Activated B cell treated with CpG ODN at 0.5 μM for 24 hours (primary cell): ENCODE measurements at regions not wholly inside any gene's neighbourhood (a gene's known extent, or its start where the extent isn't known, plus 50 kb on each side); places are given as distances from the start of the nearest gene placed in this dataset.

ENCODE experiments used
- ATAC-seq: fragments of 200-7000 bp; cut with Tn5 transposase; one replicate; pipeline ENCODE4 v1.10.0; 2021; ENCODE audit warnings: low read depth, mild to moderate bottlenecking, moderate library complexity
- CTCF ChIA-PET: fragments of 350-600 bp; sonication (Branson Sonifier 250); formaldehyde crosslinking; loops from one replicate; lab custom pipeline; 2021; ENCODE audit warnings: antibody characterized with exemption; lab: Charles Lee
- POLR2A ChIA-PET: fragments of 350-600 bp; sonication (Branson Sonifier 250); formaldehyde crosslinking; loops from one replicate; lab custom pipeline; 2021; ENCODE audit warnings: antibody characterized with exemption; lab: Charles Lee
- DNase-seq: peaks from one replicate; pipeline ENCODE4 v3.0.0; 2022
- H3K27ac Mint-ChIP-seq: one replicate; pipeline ENCODE4 v1.8.0; 2020; ENCODE audit warnings: mixed read lengths
- H3K27me3 Mint-ChIP-seq: one replicate; pipeline ENCODE4 v1.8.0; 2021; ENCODE audit warnings: mixed read lengths
- H3K36me3 Mint-ChIP-seq: one replicate; pipeline ENCODE4 v1.8.0; 2021; ENCODE audit warnings: low read depth, mixed read lengths
- H3K4me1 Mint-ChIP-seq: one replicate; pipeline ENCODE4 v1.8.0; 2021; ENCODE audit warnings: mixed read lengths
- H3K4me3 Mint-ChIP-seq: one replicate; pipeline ENCODE4 v1.8.0; 2020; ENCODE audit warnings: mild to moderate bottlenecking, mixed read lengths
- H3K9me3 Mint-ChIP-seq: one replicate; pipeline ENCODE4 v1.8.0; 2020; ENCODE audit warnings: mixed read lengths
- intact Hi-C: fragments of 100-400 bp; cut with micrococcal nuclease; formaldehyde crosslinking; loops from one replicate; pipeline ENCODE4 v1.15.1; 2024
- TF ChIP-seq, protein P1 (sequence below): fragments of 200-600 bp; IDR thresholded peaks from one replicate; pipeline ENCODE4 v1.8.0; 2022; ENCODE audit warnings: antibody characterized with exemption, mild to moderate bottlenecking

DNA sequence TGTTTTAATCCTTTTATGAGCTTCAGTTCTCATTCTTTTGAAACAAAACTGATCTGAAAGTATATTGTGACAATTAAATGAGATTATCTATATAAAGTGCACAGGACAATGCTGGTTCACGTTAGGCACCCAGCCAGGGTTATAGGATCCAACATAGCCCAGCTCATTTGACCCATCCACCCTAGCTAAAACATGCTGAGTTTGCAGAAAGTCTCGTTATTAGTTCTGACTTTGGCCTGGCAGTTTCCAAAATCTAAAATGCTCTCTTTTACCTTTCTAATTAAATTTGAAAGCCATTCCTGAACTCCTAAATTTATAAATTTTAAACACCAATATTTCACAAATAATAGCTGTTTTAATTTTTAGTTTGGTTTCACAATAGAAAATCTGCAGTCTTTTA lies 131.9 kb upstream of the PTPRD start:
- Mint-ChIP-seq H3K27ac (no peak overlapping the region), H3K9me3 (no peaks in the 10 kb centered on the region), H3K36me3 (no peaks in the 10 kb centered on the region), H3K4me3 (no peak overlapping the region), H3K27me3 (no peaks in the 10 kb centered on the region), H3K4me1 (no peaks in the 10 kb centered on the region)
- no peak for ATAC-seq
- intact Hi-C loops, result no loop called here
- DNase-seq, result no peak
- ChIA-PET CTCF (no interaction called here), POLR2A (no interaction called here)
- TF ChIP-seq, protein P1, sequence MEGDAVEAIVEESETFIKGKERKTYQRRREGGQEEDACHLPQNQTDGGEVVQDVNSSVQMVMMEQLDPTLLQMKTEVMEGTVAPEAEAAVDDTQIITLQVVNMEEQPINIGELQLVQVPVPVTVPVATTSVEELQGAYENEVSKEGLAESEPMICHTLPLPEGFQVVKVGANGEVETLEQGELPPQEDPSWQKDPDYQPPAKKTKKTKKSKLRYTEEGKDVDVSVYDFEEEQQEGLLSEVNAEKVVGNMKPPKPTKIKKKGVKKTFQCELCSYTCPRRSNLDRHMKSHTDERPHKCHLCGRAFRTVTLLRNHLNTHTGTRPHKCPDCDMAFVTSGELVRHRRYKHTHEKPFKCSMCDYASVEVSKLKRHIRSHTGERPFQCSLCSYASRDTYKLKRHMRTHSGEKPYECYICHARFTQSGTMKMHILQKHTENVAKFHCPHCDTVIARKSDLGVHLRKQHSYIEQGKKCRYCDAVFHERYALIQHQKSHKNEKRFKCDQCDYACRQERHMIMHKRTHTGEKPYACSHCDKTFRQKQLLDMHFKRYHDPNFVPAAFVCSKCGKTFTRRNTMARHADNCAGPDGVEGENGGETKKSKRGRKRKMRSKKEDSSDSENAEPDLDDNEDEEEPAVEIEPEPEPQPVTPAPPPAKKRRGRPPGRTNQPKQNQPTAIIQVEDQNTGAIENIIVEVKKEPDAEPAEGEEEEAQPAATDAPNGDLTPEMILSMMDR, result no peak

- no peaks in the 10 kb centered on the region for H3K4me1 Mint-ChIP-seq
- no peak overlapping the region for H3K4me3 Mint-ChIP-seq
- peaks cover 3% of the 10 kb centered on the region for H3K9me3 Mint-ChIP-seq
- H3K36me3 Mint-ChIP-seq, result no peaks in the 10 kb centered on the region
- intact Hi-C loops, result no loop called here
- TF ChIP-seq, protein P1, result no peak
- POLR2A ChIA-PET, result no interaction called here
- CTCF ChIA-PET, result no interaction called here
- no peak for ATAC-seq
- H3K27me3 Mint-ChIP-seq, result no peaks in the 10 kb centered on the region
- no peak for DNase-seq
- H3K27ac Mint-ChIP-seq, result no peak overlapping the region
Observed at GRCh38 chr9:10753474-10753873, 140.7 kb upstream of the PTPRD start.

- H3K9me3 Mint-ChIP-seq, result peaks cover 10% of the 10 kb centered on the region
- DNase-seq, result no peak
- H3K27me3 Mint-ChIP-seq, result no peaks in the 10 kb centered on the region
- no peaks in the 10 kb centered on the region for H3K4me1 Mint-ChIP-seq
- H3K36me3 Mint-ChIP-seq, result no peaks in the 10 kb centered on the region
- ATAC-seq, result no peak
- ChIA-PET CTCF (no interaction called here), POLR2A (no interaction called here)
- TF ChIP-seq, protein P1, result no peak
- no peak overlapping the region for H3K4me3 Mint-ChIP-seq
- H3K27ac Mint-ChIP-seq, result no peak overlapping the region
- intact Hi-C loops, result no loop called here
Observed at GRCh38 chr9:10764481-10764880, 151.7 kb upstream of the PTPRD start.

- Mint-ChIP-seq H3K36me3 (no peaks in the 10 kb centered on the region), H3K27me3 (no peaks in the 10 kb centered on the region), H3K4me1 (no peaks in the 10 kb centered on the region), H3K9me3 (peaks cover 2% of the 10 kb centered on the region), H3K4me3 (no peak overlapping the region), H3K27ac (no peak overlapping the region)
- ATAC-seq (no peak), DNase-seq (no peak)
- ChIA-PET CTCF (no interaction called here), POLR2A (no interaction called here)
- intact Hi-C loops, result no loop called here
- TF ChIP-seq, protein P1, result no peak
Observed at GRCh38 chr9:10773136-10773535, 160.3 kb upstream of the PTPRD start.

- no peaks in the 10 kb centered on the region for H3K27me3 Mint-ChIP-seq
- intact Hi-C loops, result no loop called here
- no peak overlapping the region for H3K4me3 Mint-ChIP-seq
- TF ChIP-seq, protein P1, result no peak
- no peaks in the 10 kb centered on the region for H3K36me3 Mint-ChIP-seq
- peaks cover 2% of the 10 kb centered on the region for H3K9me3 Mint-ChIP-seq
- ChIA-PET CTCF (no interaction called here), POLR2A (no interaction called here)
- DNase-seq, result no peak
- H3K27ac Mint-ChIP-seq, result no peak overlapping the region
- H3K4me1 Mint-ChIP-seq, result no peaks in the 10 kb centered on the region
- no peak for ATAC-seq
Observed at GRCh38 chr9:10774051-10774450, 161.2 kb upstream of the PTPRD start.
